GM12873 (cell line): ENCODE measurements at regions not wholly inside any gene's neighbourhood (a gene's known extent, or its start where the extent isn't known, plus 50 kb on each side); places are given as distances from the start of the nearest gene placed in this dataset.
A peak's percentile ranks its signal among the peaks of the same experiment; 100 is the strongest.

Source experiments
- TF ChIP-seq, protein P1 (sequence below): IDR thresholded peaks from 2 replicates; pipeline ENCODE4 v1.5.1; 2012; ENCODE audit warnings: low read depth, mild to moderate bottlenecking, moderate library complexity, low read length, control low read depth; ENCODE audit not compliant: insufficient read depth; ENCODE audit errors: missing control alignments

DNA sequence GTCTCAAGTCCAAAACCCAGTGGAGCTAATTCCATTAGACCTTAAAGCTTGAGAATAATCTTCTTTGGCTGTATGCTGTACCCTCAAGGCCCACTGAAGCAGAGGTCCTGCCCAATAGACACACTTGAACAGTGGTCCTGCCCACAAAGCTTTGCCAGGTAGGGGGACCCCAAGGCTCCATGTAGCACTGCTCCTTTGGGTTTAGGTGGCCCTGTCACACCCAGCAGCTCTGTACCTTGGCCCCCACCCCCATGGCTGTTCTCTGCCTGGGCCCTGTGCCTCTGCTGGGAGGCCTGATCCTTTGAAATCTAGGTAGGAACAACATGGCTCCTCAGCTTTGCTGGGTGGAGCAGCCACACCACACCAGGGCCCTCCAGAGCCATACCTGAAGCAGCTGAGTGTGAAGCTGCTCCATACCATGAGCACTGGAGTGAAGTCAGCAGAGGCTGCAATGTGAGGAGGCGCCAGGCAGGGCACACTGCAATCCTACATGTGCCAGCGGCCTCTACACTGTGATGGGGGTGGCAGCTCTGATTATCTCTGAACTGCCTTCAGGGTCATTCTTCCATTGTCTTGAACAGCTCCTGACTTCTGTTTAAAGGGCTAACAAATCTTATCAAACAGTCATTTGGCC, 188.0 kb upstream of the CCDC54 start:
- TF ChIP-seq, protein P1, sequence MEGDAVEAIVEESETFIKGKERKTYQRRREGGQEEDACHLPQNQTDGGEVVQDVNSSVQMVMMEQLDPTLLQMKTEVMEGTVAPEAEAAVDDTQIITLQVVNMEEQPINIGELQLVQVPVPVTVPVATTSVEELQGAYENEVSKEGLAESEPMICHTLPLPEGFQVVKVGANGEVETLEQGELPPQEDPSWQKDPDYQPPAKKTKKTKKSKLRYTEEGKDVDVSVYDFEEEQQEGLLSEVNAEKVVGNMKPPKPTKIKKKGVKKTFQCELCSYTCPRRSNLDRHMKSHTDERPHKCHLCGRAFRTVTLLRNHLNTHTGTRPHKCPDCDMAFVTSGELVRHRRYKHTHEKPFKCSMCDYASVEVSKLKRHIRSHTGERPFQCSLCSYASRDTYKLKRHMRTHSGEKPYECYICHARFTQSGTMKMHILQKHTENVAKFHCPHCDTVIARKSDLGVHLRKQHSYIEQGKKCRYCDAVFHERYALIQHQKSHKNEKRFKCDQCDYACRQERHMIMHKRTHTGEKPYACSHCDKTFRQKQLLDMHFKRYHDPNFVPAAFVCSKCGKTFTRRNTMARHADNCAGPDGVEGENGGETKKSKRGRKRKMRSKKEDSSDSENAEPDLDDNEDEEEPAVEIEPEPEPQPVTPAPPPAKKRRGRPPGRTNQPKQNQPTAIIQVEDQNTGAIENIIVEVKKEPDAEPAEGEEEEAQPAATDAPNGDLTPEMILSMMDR = no peak

DNA sequence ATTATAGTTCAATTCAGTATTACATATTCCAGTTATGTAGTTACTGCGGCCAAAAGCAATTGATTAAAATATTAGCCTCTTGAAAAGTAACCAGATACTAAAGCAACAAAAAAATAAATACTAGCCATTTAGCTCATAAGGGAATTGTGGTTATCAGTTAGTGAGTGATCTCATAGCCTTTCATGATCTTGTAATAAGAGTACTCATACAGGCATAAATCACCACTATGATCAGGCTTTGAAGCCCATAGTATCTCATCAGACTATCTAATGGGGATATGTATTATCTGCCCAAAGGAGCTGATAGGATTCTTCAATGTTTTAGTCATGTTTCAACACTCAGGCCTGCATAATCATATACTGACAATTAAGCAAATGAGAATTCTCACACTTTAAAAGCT, 184.1 kb upstream of the CCDC54 start:
- TF ChIP-seq, protein P1 = no peak

DNA sequence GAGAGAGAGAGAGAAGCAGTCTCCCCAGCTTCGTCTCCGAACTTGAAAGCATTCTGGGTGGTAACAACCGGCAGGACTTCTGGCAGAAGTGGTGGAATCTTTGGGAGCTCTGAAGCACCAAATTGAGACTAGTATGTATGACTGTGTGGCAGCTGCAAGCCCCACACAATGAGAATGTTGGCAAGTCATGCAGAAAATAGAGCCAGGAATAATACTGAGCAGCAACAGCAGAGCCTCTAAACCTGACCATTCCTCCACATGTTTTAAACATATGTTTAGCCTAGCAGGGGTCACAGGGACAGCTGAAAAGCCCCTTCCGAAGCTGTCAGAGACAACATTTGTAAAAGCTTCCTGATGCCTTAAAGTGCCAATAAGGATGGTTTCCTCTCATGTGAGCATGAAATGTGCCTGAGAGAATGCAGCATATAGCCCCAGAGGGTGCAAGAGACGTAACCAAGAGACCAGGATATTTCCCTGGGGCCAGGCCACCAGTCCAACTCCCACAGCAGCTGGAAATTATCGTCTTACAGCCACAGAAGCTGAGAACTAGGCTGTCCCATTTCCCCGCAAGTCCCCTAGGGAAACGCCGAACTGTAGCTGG, 178.6 kb upstream of the CCDC54 start:
- TF ChIP-seq, protein P1 = no peak

DNA sequence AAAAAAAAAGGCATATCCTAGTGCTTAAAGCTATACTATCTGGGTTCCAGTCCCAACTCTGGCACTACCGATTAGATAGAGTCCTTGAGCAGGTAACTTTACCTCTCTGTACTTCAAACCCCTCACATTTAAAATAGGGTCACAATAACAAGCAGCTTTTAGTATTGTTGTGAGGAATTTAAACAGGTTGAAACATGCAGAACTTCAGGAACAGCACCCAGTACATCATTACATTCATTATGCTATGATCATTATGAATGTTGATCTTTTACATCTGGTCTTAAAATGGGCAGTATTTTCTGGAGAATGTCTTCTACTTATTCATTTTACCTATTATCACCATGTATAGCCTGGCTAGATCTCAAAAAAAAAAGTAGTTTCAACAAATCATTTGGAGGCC, 176.1 kb upstream of the CCDC54 start:
- TF ChIP-seq, protein P1 = no peak

DNA sequence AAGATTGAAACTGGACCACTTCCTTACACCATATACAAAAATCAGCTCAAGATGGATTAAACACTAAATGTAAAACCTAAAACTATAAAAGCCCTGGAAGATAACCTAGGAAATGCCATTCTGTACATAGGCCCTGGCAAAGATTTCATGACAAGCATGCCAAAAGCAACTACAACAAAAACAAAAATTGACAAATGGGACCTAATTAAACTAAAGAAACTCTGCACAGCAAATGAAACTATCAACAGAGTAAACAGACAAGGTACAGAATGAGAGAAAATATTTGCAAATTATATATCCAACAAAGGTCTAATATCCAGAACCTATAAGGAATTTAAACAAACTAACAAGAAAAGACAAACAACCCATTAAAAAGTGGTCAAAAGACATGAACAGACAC, 173.1 kb upstream of the CCDC54 start:
- TF ChIP-seq, protein P1 = no peak

DNA sequence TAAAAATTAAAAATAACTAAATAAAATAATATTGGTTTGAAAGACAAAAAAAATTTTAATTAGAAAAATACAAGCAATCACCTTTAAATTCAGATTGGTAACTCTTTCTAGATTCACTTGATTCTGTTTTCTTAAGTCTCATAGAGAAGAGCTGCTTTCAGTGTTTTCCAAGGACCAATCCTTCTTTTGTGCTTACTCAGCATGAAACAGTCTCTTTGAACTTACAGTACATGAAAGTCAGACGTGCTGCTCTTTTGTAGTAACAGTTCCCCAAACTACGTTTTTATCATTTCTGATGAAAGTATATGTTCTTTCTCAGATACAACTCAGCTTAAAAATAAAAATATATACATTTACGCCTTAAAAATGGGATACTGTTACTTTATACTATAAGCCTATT, 171.9 kb upstream of the CCDC54 start:
- TF ChIP-seq, protein P1 = no peak

DNA sequence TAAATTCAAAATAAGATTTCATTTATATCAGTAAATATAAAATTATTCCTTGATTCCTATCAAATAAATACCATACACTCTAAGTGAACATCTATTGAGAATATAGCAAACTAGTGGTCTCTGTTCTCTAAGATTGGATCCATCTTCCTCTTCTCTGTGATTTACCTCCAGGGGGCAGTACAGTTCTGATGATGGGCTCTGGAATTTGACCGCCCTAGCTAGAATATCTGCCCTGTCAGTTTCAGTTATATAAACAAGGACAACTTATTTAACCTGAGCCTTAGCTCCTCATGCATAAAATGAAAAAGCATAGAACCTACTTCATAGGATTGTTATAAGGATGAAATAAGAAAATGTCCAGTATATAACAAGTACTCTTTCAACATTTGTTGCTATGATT, 171.1 kb upstream of the CCDC54 start:
- TF ChIP-seq, protein P1 = peak; percentile 52
